ENCODE measurements at regions not wholly inside any gene's neighbourhood (a gene's known extent, or its start where the extent isn't known, plus 50 kb on each side); places are given as distances from the start of the nearest gene placed in this dataset.

- no peak for DNase-seq
Observed at GRCh38 chr13:59332966-59333365, 830.8 kb downstream of the DIAPH3 start.

GRCh38 chr13:59337070-59337469 is 826.7 kb downstream of the DIAPH3 start:
- DNase-seq = no peak

- DNase-seq = no peak
Observed at GRCh38 chr13:59340151-59340550, 823.6 kb downstream of the DIAPH3 start.

GRCh38 chr13:59340581-59340980 is 823.1 kb downstream of the DIAPH3 start:
- no peak for DNase-seq

GRCh38 chr13:59342400-59342799 is 821.3 kb downstream of the DIAPH3 start:
- no peak for DNase-seq

- no peak for DNase-seq
Observed at GRCh38 chr13:59343132-59343531, 820.6 kb downstream of the DIAPH3 start.

GRCh38 chr13:59343993-59344822 is 819.5 kb downstream of the DIAPH3 start:
- no peak for DNase-seq

GRCh38 chr13:59345311-59345710 is 818.4 kb downstream of the DIAPH3 start:
- DNase-seq = peak; percentile 44

GRCh38 chr13:59346999-59347723 is 816.6 kb downstream of the DIAPH3 start:
- peak; percentile 75 for DNase-seq

- no peak for DNase-seq
Observed at GRCh38 chr13:59348617-59349016, 815.1 kb downstream of the DIAPH3 start.

- DNase-seq = no peak
Observed at GRCh38 chr13:59352600-59352999, 811.1 kb downstream of the DIAPH3 start.

- no peak for DNase-seq
Observed at GRCh38 chr13:59354665-59355369, 808.9 kb downstream of the DIAPH3 start.

GRCh38 chr13:59356607-59357006 is 807.1 kb downstream of the DIAPH3 start:
- DNase-seq = peak; percentile 81

- DNase-seq = no peak
Observed at GRCh38 chr13:59358014-59358413, 805.7 kb downstream of the DIAPH3 start.

- no peak for DNase-seq
Observed at GRCh38 chr13:59360108-59360507, 803.6 kb downstream of the DIAPH3 start.

- no peak for DNase-seq
Observed at GRCh38 chr13:59360916-59361315, 802.8 kb downstream of the DIAPH3 start.

- DNase-seq = no peak
Observed at GRCh38 chr13:59363313-59363712, 800.4 kb downstream of the DIAPH3 start.

- DNase-seq = no peak
Observed at GRCh38 chr13:59363947-59364346, 799.8 kb downstream of the DIAPH3 start.

GRCh38 chr13:59364641-59365085 is 799.1 kb downstream of the DIAPH3 start:
- no peak for DNase-seq

- DNase-seq = no peak
Observed at GRCh38 chr13:59367467-59367866, 796.3 kb downstream of the DIAPH3 start.

- DNase-seq = no peak
Observed at GRCh38 chr13:59367904-59368303, 795.8 kb downstream of the DIAPH3 start.

- DNase-seq = no peak
Observed at GRCh38 chr13:59368693-59369092, 795.0 kb downstream of the DIAPH3 start.

GRCh38 chr13:59371229-59371628 is 792.5 kb downstream of the DIAPH3 start:
- no peak for DNase-seq

GRCh38 chr13:59373341-59373740 is 790.4 kb downstream of the DIAPH3 start:
- DNase-seq = no peak

Measured in right forelimb (tissue), 1 donor.